ENCODE measurements at regions not wholly inside any gene's neighbourhood (a gene's known extent, or its start where the extent isn't known, plus 50 kb on each side); places are given as distances from the start of the nearest gene placed in this dataset.

DNA sequence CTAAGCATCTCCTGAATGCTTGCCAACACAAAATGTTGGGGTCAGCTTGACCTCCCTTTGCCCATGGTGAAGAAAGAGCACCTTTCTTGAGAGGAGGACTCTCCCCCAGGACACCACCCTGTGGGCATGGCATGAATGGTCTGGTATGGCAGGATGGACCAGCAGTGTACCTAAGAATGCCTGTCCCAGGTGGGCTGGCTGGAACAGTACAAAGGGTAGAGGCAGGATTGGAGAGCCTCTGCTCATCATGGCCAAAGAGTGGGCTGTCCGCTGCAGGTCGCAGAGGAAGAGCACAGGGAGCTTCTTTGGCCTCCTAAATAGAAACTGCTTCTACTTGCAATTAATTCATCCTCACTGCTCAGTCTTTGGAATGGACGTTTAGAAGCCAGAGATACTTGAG lies 131.6 kb upstream of the OSMR start:
- no peaks in the 10 kb centered on the region for H3K36me3 ChIP-seq (ENCODE audit: control insufficient read depth in 2 of 2, extremely low read depth in 1 of 2, insufficient read depth in 2 of 2, low read length in 2 of 2)
- TF ChIP-seq JUN (IDR thresholded peaks at IDR 0.05; ENCODE audit: borderline replicate concordance, insufficient read depth, insufficient read length, low read depth) (no peak), EZH2 (IDR thresholded peaks at IDR 0.05; ENCODE audit: borderline replicate concordance, low read depth, low read length, severe bottlenecking) (no peak), POLR2A (IDR thresholded peaks at IDR 0.05; ENCODE audit: low read depth, low read length) (no peak), FOS (IDR thresholded peaks at IDR 0.05; ENCODE audit: borderline replicate concordance, insufficient read depth, low read length) (no peak), MYC (IDR thresholded peaks at IDR 0.05; ENCODE audit: low read depth, low read length) (no peak), POLR2AphosphoS5 (IDR thresholded peaks at IDR 0.05; ENCODE audit: insufficient read depth, low read depth, low read length) (no peak), GATA2 (IDR thresholded peaks at IDR 0.05; ENCODE audit: insufficient read depth, insufficient read length, low read depth, low read length) (no peak), MAX (IDR thresholded peaks at IDR 0.05; ENCODE audit: insufficient read depth, insufficient read length) (no peak)
- TF ChIP-seq, protein P1, sequence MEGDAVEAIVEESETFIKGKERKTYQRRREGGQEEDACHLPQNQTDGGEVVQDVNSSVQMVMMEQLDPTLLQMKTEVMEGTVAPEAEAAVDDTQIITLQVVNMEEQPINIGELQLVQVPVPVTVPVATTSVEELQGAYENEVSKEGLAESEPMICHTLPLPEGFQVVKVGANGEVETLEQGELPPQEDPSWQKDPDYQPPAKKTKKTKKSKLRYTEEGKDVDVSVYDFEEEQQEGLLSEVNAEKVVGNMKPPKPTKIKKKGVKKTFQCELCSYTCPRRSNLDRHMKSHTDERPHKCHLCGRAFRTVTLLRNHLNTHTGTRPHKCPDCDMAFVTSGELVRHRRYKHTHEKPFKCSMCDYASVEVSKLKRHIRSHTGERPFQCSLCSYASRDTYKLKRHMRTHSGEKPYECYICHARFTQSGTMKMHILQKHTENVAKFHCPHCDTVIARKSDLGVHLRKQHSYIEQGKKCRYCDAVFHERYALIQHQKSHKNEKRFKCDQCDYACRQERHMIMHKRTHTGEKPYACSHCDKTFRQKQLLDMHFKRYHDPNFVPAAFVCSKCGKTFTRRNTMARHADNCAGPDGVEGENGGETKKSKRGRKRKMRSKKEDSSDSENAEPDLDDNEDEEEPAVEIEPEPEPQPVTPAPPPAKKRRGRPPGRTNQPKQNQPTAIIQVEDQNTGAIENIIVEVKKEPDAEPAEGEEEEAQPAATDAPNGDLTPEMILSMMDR (IDR thresholded peaks at IDR 0.05; ENCODE audit: extremely low read depth in 1 of 2, insufficient read depth in 1 of 2, low read depth in 1 of 2, low read length in 2 of 2), result no peak
- no peaks in the 10 kb centered on the region for H3K4me1 ChIP-seq (ENCODE audit: control insufficient read depth, extremely low read depth, insufficient read depth, low read length)
- intact Hi-C loops (cut with micrococcal nuclease), result loop anchor here (1.0 kb wide), 1 partner anchor 43 kb away; no protein-coding TSS in a partner anchor
- no peak overlapping the region for H3K27ac ChIP-seq (ENCODE audit: insufficient read depth, low read depth, low read length)
- no peak overlapping the region for H3K4me2 ChIP-seq (ENCODE audit: insufficient read depth, low read length)
- no peak overlapping the region for H2AFZ ChIP-seq (ENCODE audit: low read depth, low read length)
- no TSS peak for BruUV-seq (replicated peaks)
- dilution Hi-C loops (cut with MboI; ENCODE audit: extremely low pct_ligation_motif_present, low sequenced_read_pairs), result no loop called here
- no peak for DNase-seq (ENCODE audit: low read depth, low spot score)
- H3K9ac ChIP-seq (replicated peaks; ENCODE audit: extremely low read depth, insufficient read depth, low read length), result no peak overlapping the region
- no peaks in the 10 kb centered on the region for H3K9me1 ChIP-seq (replicated peaks; ENCODE audit: control insufficient read depth, extremely low read depth, insufficient read depth, low read length)
- H3K79me2 ChIP-seq (ENCODE audit: control insufficient read depth, insufficient read depth, low read length), result no peaks in the 10 kb centered on the region
- FAIRE-seq, result no peak
- H3K27me3 ChIP-seq (ENCODE audit: control insufficient read depth in 2 of 2, insufficient read depth in 2 of 2, low read length in 2 of 2), result peaks cover 0 to 3% of the 10 kb centered on the region in 2 experiments
- no peaks in the 10 kb centered on the region for H3K9me3 ChIP-seq (replicated peaks; ENCODE audit: control insufficient read depth, insufficient read depth, low read length)
- H4K20me1 ChIP-seq (replicated peaks; ENCODE audit: control insufficient read depth, extremely low read depth, insufficient read depth, low read length), result no peaks in the 10 kb centered on the region
- no peak overlapping the region for H3K4me3 ChIP-seq (replicated peaks in 1 of 3; ENCODE audit: insufficient read depth in 1 of 3, low read depth in 1 of 3, low read length in 3 of 3)
- CTCF ChIA-PET, result interaction anchor here (3.0 kb wide), 1 partner anchor 273 kb away, joined by 10 read pairs; no protein-coding TSS in a partner anchor
- POLR2A ChIA-PET, result no interaction called here
